OCI-LY7 (cell line): ENCODE measurements at regions not wholly inside any gene's neighbourhood (a gene's known extent, or its start where the extent isn't known, plus 50 kb on each side); places are given as distances from the start of the nearest gene placed in this dataset.
"Not testable (repeated sequence)": the region's sequence is repeated elsewhere in the genome, so short reads cannot be mapped to it uniquely, and the experiment has no call there.

Experiments used
- BruUV-seq: library from RNA; stranded (reverse); fragments of 400-500 nt; replicated peaks from 2 replicates; lab custom pipeline; 2021; lab: Mats Ljungman, UMichigan
- CTCF ChIA-PET: fragments of 300-600 bp; sonication (Branson Sonifier 250); formaldehyde crosslinking; loops from one replicate; lab custom pipeline; 2022; ENCODE audit warnings: antibody characterized with exemption; ENCODE audit not compliant: unreplicated experiment; lab: Charles Lee
- POLR2A ChIA-PET: fragments of 300-600 bp; sonication (Branson Sonifier 250); formaldehyde crosslinking; loops from one replicate; lab custom pipeline; 2022; ENCODE audit warnings: antibody characterized with exemption; lab: Charles Lee
- DNase-seq: peaks from one replicate; pipeline ENCODE4 v3.0.0-alpha.2; 2015; ENCODE audit warnings: low spot score
- H2AFZ ChIP-seq: fragments of 200-600 bp; sonication (generic), shearing (Covaris generic); 2 replicates; pipeline ENCODE4 v1.6.1; 2014; ENCODE audit warnings: mild to moderate bottlenecking, antibody characterized with exemption, low read length, moderate library complexity
- H3K27ac ChIP-seq: fragments of 200-600 bp; sonication (generic); 2 replicates; pipeline ENCODE4 v1.5.1; 2014; ENCODE audit warnings: mixed run types, low read depth, mild to moderate bottlenecking, moderate library complexity, low read length, inconsistent platforms; ENCODE audit not compliant: poor library complexity, severe bottlenecking
- H3K36me3 ChIP-seq: fragments of 200-600 bp; sonication (generic); 2 replicates; pipeline ENCODE4 v1.6.1; 2014; ENCODE audit warnings: mild to moderate bottlenecking, antibody characterized with exemption, low read length, moderate library complexity, mixed read lengths; ENCODE audit not compliant: insufficient read depth
- H3K4me1 ChIP-seq: fragments of 200-600 bp; sonication (generic); 2 replicates; pipeline ENCODE4 v1.5.1; 2014; ENCODE audit warnings: mild to moderate bottlenecking, low read length; ENCODE audit not compliant: insufficient read depth, poor library complexity, severe bottlenecking
- H3K4me2 ChIP-seq: fragments of 200-600 bp; sonication (generic); 2 replicates; pipeline ENCODE4 v1.6.1; 2014; ENCODE audit warnings: mild to moderate bottlenecking, low read length
- H3K4me3 ChIP-seq: fragments of 200-600 bp; sonication (generic); 2 replicates; pipeline ENCODE4 v1.5.1; 2014; ENCODE audit warnings: mild to moderate bottlenecking, low read depth, low read length; ENCODE audit not compliant: poor library complexity, severe bottlenecking
- H3K79me2 ChIP-seq: fragments of 200-600 bp; sonication (generic); 2 replicates; pipeline ENCODE4 v1.6.1; 2016; ENCODE audit warnings: low read depth, mild to moderate bottlenecking, low read length, moderate library complexity, mixed read lengths; ENCODE audit not compliant: insufficient read depth
- H3K9me2 ChIP-seq: fragments of 200-600 bp; sonication (generic); 2 replicates; pipeline ENCODE4 v1.6.1; 2016; ENCODE audit warnings: mild to moderate bottlenecking, low read length, mixed read lengths; ENCODE audit not compliant: insufficient read depth
- H3K9me3 ChIP-seq: fragments of 200-600 bp; sonication (generic); 2 replicates; pipeline ENCODE4 v1.6.1; 2014; ENCODE audit warnings: mild to moderate bottlenecking, mixed run types, low read length, mixed read lengths
- H4K20me1 ChIP-seq: fragments of 200-600 bp; sonication (generic); 2 replicates; pipeline ENCODE4 v1.6.1; 2014; ENCODE audit warnings: mild to moderate bottlenecking, antibody characterized with exemption, low read length, moderate library complexity, mixed read lengths; ENCODE audit not compliant: insufficient read depth
- CTCF ChIP-seq: fragments of 200-600 bp; sonication (generic); conservative IDR thresholded peaks from 2 replicates; pipeline ENCODE4 v1.5.1; 2014; ENCODE audit warnings: mild to moderate bottlenecking, antibody characterized with exemption, low read length, moderate library complexity, mixed read lengths
- EZH2phosphoT487 ChIP-seq: fragments of 200-600 bp; sonication (generic); IDR thresholded peaks from 2 replicates; pipeline ENCODE4 v1.6.1; 2018; ENCODE audit warnings: low read depth, borderline replicate concordance, mild to moderate bottlenecking, mixed run types, antibody characterized with exemption, low read length, moderate library complexity, mixed read lengths
- intact Hi-C: fragments of 100-400 bp; cut with micrococcal nuclease; formaldehyde crosslinking; loops from one replicate; pipeline ENCODE4 v1.10.0; 2022; ENCODE audit not compliant: unreplicated experiment

GRCh38 chr14:105740961-105741360 is 214.6 kb downstream of the TMEM121 start:
- H3K36me3 ChIP-seq, intact Hi-C loops, H3K4me3 ChIP-seq, BruUV-seq, DNase-seq, H4K20me1 ChIP-seq, H3K4me2 ChIP-seq, H3K27ac ChIP-seq, CTCF ChIA-PET, H2AFZ ChIP-seq, H3K9me2 ChIP-seq, POLR2A ChIA-PET, H3K9me3 ChIP-seq, H3K79me2 ChIP-seq, H3K4me1 ChIP-seq: not testable (repeated sequence)

DNA sequence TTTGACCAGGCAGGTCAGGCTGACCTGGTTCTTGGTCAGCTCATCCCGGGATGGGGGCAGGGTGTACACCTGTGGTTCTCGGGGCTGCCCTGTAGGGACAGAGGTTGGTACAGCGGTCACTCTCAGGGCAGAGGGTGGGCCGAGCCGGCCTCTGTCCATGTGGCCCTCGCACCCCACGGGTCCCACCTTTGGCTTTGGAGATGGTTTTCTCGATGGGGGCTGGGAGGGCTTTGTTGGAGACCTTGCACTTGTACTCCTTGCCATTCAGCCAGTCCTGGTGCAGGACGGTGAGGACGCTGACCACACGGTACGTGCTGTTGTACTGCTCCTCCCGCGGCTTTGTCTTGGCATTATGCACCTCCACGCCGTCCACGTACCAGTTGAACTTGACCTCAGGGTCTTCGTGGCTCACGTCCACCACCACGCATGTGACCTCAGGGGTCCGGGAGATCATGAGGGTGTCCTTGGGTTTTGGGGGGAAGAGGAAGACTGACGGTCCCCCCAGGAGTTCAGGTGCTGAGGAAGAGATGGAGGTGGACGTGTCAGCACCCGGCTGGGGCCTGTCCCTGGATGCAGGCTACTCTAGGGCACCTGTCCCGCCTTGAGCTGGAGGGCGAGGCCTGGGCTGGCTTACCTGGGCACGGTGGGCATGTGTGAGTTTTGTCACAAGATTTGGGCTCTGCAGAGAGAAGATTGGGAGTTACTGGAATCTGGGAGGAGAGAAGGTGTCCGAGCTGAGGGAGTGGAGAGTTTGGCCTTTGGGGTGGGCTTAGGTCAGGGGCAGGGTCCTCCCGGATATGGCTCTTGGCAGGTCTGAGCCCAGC is 215.5 kb downstream of the TMEM121 start:
- H3K27ac ChIP-seq, H3K36me3 ChIP-seq, H4K20me1 ChIP-seq, H3K9me2 ChIP-seq, intact Hi-C loops, H3K9me3 ChIP-seq, POLR2A ChIA-PET, H3K4me3 ChIP-seq, H3K4me2 ChIP-seq, BruUV-seq, CTCF ChIA-PET, H2AFZ ChIP-seq, DNase-seq, H3K79me2 ChIP-seq, H3K4me1 ChIP-seq: not testable (repeated sequence)

- no peaks in the 10 kb centered on the region for H3K36me3 ChIP-seq
- POLR2A ChIA-PET: no interaction called here
- no peak overlapping the region for H3K4me3 ChIP-seq
- no peak overlapping the region for H3K4me2 ChIP-seq
- no peak overlapping the region for H3K27ac ChIP-seq
- TF ChIP-seq CTCF (no peak), EZH2phosphoT487 (no peak)
- CTCF ChIA-PET: no interaction called here
- H3K4me1 ChIP-seq: no peaks in the 10 kb centered on the region
- H3K9me3 ChIP-seq: no peaks in the 10 kb centered on the region
- no peaks in the 10 kb centered on the region for H3K79me2 ChIP-seq
- H2AFZ ChIP-seq: no peak overlapping the region
- no TSS peak for BruUV-seq
- H3K9me2 ChIP-seq: no peaks in the 10 kb centered on the region
- no peak for DNase-seq
- no peaks in the 10 kb centered on the region for H4K20me1 ChIP-seq
- intact Hi-C loops: no loop called here
Observed at GRCh38 chr14:105742531-105742848, 216.1 kb downstream of the TMEM121 start.

GRCh38 chr14:105742904-105743701 is 216.7 kb downstream of the TMEM121 start:
- H3K79me2 ChIP-seq, CTCF ChIA-PET, H3K9me3 ChIP-seq, DNase-seq, H4K20me1 ChIP-seq, H3K4me1 ChIP-seq, H3K9me2 ChIP-seq, H3K27ac ChIP-seq, H3K4me2 ChIP-seq, intact Hi-C loops, BruUV-seq, H2AFZ ChIP-seq, POLR2A ChIA-PET, H3K36me3 ChIP-seq, H3K4me3 ChIP-seq: not testable (repeated sequence)

- H3K9me3 ChIP-seq, DNase-seq, intact Hi-C loops, BruUV-seq, H3K4me1 ChIP-seq, H3K27ac ChIP-seq, H2AFZ ChIP-seq, H3K9me2 ChIP-seq, H3K4me3 ChIP-seq, H3K36me3 ChIP-seq, H3K4me2 ChIP-seq, H4K20me1 ChIP-seq, H3K79me2 ChIP-seq, CTCF ChIA-PET: not testable (repeated sequence)
- POLR2A ChIA-PET: interaction anchor here (0.6 kb wide), 1 partner anchor 42 kb away, joined by 4 read pairs; no protein-coding TSS in a partner anchor
Observed at GRCh38 chr14:105744213-105744787, 217.9 kb downstream of the TMEM121 start.
